HG03442 (cell line): ENCODE measurements at regions not wholly inside any gene's neighbourhood (a gene's known extent, or its start where the extent isn't known, plus 50 kb on each side); places are given as distances from the start of the nearest gene placed in this dataset.
A peak's percentile ranks its signal among the peaks of the same experiment; 100 is the strongest.

Experiments
- ATAC-seq: cut with Tn5 transposase; IDR thresholded peaks from one replicate; pipeline ENCODE4 v1.9.1; 2021; ENCODE audit warnings: mild to moderate bottlenecking, moderate library complexity; ENCODE audit not compliant: unreplicated experiment

DNA sequence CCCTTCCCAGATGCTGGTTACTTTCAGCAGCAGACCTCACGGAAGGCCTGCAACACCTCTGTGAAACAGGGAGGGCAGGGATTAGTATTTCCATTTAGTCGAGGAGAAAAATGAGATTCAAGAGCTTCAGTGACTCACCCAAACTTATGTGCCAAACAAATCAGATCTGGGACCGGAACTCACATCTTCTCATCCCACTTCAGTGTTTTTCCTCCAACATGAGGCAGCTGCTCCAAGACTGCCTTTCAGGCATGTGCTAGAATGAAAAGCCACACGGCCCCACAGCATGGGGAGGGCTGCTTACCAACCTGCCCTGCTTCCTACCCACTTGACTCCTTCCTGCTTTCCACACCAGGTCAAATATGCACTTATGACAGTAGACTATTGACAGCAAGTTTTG is 129.4 kb upstream of the SLC24A5 start:
- no peak for ATAC-seq

DNA sequence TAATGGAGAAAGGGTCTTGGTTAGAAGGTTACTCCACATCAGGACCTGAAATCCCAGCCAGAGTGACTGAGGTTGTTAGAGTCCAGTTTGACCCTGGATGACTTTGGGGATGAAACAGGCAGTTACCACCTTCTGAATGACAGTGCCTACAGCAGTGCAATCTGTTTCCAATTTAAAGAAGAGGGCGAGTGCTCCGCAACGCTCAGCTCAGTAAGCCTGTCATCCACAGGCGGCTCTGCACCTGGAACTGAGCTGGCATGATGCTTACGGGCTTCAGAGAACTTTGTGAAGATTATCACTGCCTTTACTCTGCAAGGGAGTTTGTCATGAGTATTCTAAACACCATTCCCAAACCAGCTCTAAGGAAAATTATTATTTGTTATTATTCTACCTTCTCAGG is 127.7 kb upstream of the SLC24A5 start:
- ATAC-seq: no peak

GRCh38 chr15:47997195-47998080 is 123.4 kb upstream of the SLC24A5 start:
- ATAC-seq: no peak

GRCh38 chr15:47998619-47999019 is 122.2 kb upstream of the SLC24A5 start:
- ATAC-seq: no peak

GRCh38 chr15:48001393-48002039 is 119.3 kb upstream of the SLC24A5 start:
- peak; percentile 91 for ATAC-seq

- peak; percentile 26 for ATAC-seq
Measured at GRCh38 chr15:48002767-48003166, 118.0 kb upstream of the SLC24A5 start.

GRCh38 chr15:48003441-48003840 is 117.3 kb upstream of the SLC24A5 start:
- ATAC-seq: no peak

DNA sequence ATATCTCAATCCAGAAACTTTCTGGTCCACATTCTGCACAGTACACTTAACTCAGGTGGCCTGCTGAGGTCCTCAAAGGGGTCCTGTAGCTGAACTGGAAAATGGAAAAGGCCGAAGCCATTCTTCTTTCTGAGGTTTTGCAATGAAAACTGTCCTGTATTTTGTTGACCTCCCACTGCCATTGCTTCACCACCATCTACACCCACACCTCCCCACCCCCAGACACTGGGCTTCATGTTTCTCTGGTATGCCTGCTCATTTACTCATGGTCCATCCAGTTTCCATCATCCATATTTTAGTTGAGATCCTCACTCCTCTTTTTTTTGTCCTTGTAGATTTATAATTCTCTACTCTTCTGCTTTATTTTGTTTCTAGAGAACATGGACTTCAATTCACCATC is 115.7 kb upstream of the SLC24A5 start:
- no peak for ATAC-seq

- no peak for ATAC-seq
Measured at GRCh38 chr15:48006031-48006511, 114.7 kb upstream of the SLC24A5 start.

DNA sequence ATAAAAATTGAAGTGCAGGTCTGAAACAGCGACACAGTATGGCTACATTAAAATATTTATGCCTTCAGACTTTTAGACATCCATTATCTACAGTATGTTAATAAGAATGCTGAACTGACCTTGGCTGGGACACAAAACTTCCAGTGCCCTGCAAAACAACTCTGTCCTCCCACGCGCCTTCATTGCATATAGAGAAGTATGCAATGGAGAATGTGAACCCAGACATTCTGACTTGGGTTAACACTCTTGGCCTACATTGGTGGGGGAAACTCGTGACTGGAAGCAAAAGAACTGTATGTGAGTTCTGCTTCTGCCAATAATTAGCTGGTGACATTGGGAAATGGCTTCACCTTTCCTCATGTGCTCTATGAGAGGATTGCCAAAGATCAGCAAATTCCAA is 110.5 kb upstream of the SLC24A5 start:
- no peak for ATAC-seq

GRCh38 chr15:48012191-48012590 is 108.6 kb upstream of the SLC24A5 start:
- no peak for ATAC-seq

DNA sequence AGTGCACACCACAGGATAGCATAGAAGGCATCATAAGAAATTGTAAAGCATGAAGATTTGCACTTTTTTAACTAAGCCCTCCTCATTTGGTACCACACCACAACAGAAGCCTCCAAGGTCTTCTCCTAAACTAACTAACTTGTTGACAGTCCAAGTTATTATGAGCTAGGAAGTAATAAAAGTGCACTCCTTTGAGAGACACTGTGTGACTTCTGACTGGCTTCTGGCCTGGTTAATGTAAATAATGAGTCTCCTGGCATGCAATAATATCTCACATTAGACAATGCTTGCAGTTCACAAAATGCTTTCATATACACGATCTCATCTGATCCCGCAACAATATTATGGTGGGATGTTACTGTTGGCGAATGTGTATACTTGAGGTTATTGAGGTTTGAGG is 103.9 kb upstream of the SLC24A5 start:
- ATAC-seq: no peak

DNA sequence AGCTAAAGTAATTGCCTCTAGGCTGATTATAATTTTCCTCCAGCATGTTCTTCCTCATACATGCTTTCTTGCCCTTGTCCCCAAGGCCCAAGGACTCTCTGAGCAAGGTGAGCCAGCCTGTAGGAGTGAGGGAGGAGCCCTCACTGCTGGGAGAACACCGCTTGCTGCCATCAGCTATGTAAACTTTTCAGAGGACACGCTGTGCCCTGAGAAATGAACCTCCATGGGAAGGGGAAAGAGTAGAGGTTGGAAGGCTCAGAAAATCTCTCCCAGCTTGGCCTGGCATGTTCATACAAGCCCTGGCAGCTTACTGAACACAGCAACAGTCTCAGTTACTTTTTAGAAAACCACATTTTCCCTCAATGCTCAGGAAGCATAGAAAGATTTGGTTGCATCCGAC is 103.0 kb upstream of the SLC24A5 start:
- ATAC-seq: no peak

- no peak for ATAC-seq
Measured at GRCh38 chr15:48020166-48020565, 100.6 kb upstream of the SLC24A5 start.

DNA sequence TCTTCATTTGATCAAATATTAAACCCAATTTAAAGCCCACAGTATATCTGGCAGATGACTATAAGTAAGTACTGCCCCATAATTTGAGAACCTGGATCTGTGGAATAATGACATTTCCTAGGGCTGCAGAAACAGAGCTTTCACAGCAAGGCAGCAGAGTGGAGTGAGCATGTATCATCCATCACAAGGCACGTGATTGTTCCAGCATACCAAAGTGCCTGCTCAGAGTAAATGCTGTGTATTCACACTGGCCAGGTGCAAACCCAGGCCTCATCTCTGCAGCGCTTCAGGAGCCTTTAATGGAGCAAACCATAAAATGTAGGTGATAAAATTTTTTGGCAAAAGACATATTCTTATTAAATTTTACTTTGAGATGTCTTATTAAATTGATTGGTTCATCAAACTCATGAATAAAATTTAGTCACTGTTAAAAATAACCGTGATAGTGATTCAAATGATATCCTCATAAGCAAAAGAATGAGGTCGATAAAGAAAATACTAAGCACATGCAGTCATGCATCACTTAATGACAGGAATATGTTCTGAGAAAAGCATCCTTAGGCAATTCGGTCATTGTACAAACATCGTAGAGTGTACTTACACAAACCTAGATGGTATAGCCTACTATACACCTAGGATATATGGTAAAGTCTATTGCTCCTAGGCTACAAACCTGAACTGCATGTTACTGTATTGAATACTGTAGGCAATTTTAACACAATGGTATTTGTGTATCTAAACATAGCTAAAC is 99.3 kb upstream of the SLC24A5 start:
- no peak for ATAC-seq

- ATAC-seq: no peak
Measured at GRCh38 chr15:48025118-48025517, 95.7 kb upstream of the SLC24A5 start.

DNA sequence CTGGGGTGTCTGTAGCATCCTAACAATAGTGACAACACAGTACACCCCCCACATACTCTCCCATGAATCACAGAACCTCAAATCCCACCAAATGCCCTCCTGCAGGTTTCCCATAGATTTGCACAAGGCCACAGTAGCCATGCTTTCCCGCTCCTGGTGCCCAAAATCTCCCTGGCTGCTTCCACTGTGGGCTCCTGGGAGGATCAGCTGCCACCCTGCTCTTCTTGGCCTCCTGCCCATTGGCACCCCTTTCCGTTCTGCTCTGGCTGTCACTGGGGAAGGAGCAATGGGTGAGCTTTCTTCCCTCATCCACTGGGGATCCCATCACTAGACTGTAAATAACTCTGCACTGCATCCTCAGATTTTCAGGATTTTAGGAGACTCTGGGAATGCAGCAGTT is 92.1 kb upstream of the SLC24A5 start:
- ATAC-seq: no peak

DNA sequence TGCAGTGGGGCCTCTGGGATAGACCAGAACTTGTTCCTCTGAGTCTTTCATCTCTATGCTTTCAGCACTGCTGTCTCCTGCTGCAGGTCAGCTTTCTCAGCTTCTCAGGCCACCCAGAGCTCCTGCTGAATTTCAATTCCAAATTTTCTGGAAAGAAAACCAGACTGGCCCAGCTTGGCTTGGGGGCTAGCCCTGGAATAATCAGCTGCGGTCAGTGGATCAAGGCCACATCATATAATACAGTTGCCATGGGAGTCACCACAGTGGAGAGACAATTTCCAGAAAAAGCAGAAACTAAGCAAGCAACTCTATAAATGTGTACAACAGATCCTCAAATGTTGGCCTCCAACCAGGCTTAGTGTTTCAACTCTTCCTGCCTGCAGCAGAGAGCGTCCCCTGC is 91.1 kb upstream of the SLC24A5 start:
- no peak for ATAC-seq

DNA sequence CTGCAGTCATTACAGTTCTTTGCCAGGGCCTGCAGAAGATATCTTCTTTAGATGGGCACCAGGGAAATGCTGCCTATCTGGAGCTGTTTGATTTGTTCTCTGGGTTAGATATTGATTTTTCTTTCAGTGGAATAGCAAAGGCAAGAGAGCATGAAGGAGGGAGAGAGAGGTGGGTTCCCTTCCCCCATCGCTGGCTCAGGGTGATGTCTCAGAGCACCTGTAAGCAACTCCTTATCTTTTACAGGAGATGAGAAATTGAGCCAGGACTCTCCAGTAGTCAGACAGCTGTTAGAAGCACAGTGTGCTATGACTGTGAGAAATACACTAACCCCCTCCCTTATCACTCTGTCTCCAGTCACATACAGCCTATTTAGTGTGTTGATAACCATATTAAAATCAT is 89.3 kb upstream of the SLC24A5 start:
- ATAC-seq: no peak

DNA sequence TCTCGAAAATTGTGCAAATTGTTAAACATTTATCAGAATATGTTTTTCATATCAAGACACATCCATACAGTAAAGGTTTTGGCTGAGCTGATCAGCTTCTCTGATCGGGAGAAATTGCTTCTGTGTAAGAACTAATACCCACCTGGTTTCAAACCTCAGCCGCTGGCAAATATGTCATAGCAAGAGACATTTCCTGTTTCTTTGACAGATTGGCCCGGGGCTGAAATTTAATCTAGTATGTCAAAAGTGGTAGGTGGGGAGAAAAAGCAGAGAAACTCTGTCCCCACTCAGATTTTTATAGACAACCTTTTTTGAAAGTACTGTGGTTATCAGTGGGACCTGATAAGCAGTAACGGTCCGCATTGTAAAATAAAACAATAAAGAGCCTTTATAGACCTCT is 88.8 kb upstream of the SLC24A5 start:
- no peak for ATAC-seq

DNA sequence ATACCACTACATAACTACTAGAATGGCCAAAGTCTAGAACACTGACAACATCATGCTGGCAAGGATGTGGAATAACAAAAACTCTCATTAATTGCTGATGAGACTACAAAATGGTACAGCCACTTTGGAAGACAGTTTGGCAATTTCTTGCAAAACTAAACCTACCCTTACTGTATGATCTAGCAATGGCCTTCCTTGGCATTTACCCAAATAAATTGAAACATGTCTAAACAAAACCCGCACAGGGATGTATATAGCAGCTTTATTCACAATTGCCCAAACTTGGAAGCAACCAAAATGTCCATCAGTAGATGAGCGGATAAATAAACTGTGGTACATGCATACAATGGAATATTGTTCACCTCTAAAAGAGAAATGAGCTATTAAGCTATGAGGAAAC is 87.9 kb upstream of the SLC24A5 start:
- no peak for ATAC-seq

- no peak for ATAC-seq
Measured at GRCh38 chr15:48038221-48038620, 82.6 kb upstream of the SLC24A5 start.
